HEK293 (cell line): ENCODE measurements at regions not wholly inside any gene's neighbourhood (a gene's known extent, or its start where the extent isn't known, plus 50 kb on each side); places are given as distances from the start of the nearest gene placed in this dataset.

Experiments used
- CTCF ChIA-PET: fragments of 350-600 bp; formaldehyde crosslinking; extraction: SDS; loops from one replicate; lab custom pipeline; 2021; ENCODE audit warnings: antibody characterized with exemption; lab: Yijun Ruan, JAX
- POLR2A ChIA-PET: fragments of 300-600 bp; formaldehyde crosslinking; extraction: SDS; loops from one replicate; lab custom pipeline; 2020; ENCODE audit warnings: antibody characterized with exemption, inconsistent platforms; lab: Yijun Ruan, JAX
- H3K27ac ChIP-seq: fragments of 200-500 bp; sonication (Bioruptor generic); 2 replicates; pipeline ENCODE4 v1.5.1; 2014; ENCODE audit warnings: low read depth, low read length, control low read depth, inconsistent platforms; ENCODE audit errors: extremely low read depth
- H3K36me3 ChIP-seq, 2 experiments: fragments of 200-500 bp in 1 of 2; sonication (Bioruptor generic) in 1 of 2; 1 replicate in 1 of 2; 2 replicates in 1 of 2; pipeline ENCODE4 v1.5.1; 2014 to 2017; ENCODE audit warnings: inconsistent platforms in 2 of 2, low read length in 2 of 2; ENCODE audit not compliant: control insufficient read depth in 2 of 2, insufficient read depth in 1 of 2
- H3K4me1 ChIP-seq: fragments of 200-500 bp; sonication (Bioruptor generic); 2 replicates; pipeline ENCODE4 v1.5.1; 2014; ENCODE audit warnings: mild to moderate bottlenecking, low read length, inconsistent platforms; ENCODE audit not compliant: control insufficient read depth, insufficient read depth
- H3K4me3 ChIP-seq: 2 replicates; pipeline ENCODE4 v1.5.1; 2011; ENCODE audit warnings: low read depth, mild to moderate bottlenecking, control low read depth, low read length, moderate library complexity
- H3K9me3 ChIP-seq: fragments of 200-500 bp; sonication (Bioruptor generic); 2 replicates; pipeline ENCODE4 v1.5.1; 2014; ENCODE audit warnings: low read depth, low read length, inconsistent platforms; ENCODE audit not compliant: control insufficient read depth, insufficient read depth
- GLIS1 ChIP-seq: fragments of 450-650 bp; formaldehyde crosslinking; IDR thresholded peaks from 2 replicates; pipeline ENCODE4 v1.5.1; 2016; ENCODE audit warnings: missing biosample characterization, missing genetic modification characterization
- HOXA7 ChIP-seq: sonication (generic); formaldehyde crosslinking; IDR thresholded peaks from 2 replicates; pipeline ENCODE4 v1.8.1; 2022; ENCODE audit warnings: missing genetic modification reagents, borderline replicate concordance
- KLF7 ChIP-seq: fragments of 450-650 bp; formaldehyde crosslinking; IDR thresholded peaks from 2 replicates; pipeline ENCODE4 v1.5.1; 2016; ENCODE audit warnings: missing biosample characterization, missing genetic modification characterization, borderline replicate concordance
- KLF9 ChIP-seq: fragments of 450-650 bp; formaldehyde crosslinking; IDR thresholded peaks from 2 replicates; pipeline ENCODE4 v1.5.1; 2016; ENCODE audit warnings: missing biosample characterization, missing genetic modification characterization, low read depth
- OVOL3 ChIP-seq: fragments of 450-650 bp; formaldehyde crosslinking; IDR thresholded peaks from 2 replicates; pipeline ENCODE4 v1.5.1; 2016; ENCODE audit warnings: missing biosample characterization, missing genetic modification characterization
- REST ChIP-seq: fragments of 450-650 bp; formaldehyde crosslinking; IDR thresholded peaks from 2 replicates; pipeline ENCODE4 v1.5.1; 2016; ENCODE audit warnings: missing biosample characterization, missing genetic modification characterization
- SALL2 ChIP-seq: fragments of 450-650 bp; formaldehyde crosslinking; IDR thresholded peaks from 2 replicates; pipeline ENCODE4 v1.5.0; 2017; ENCODE audit warnings: missing biosample characterization, mild to moderate bottlenecking, missing genetic modification characterization, borderline replicate concordance
- SP2 ChIP-seq: fragments of 450-650 bp; formaldehyde crosslinking; IDR thresholded peaks from 2 replicates; pipeline ENCODE4 v1.5.1; 2016; ENCODE audit warnings: missing biosample characterization, missing genetic modification characterization
- SP7 ChIP-seq: fragments of 450-650 bp; formaldehyde crosslinking; IDR thresholded peaks from 2 replicates; pipeline ENCODE4 v1.5.1; 2016; ENCODE audit warnings: missing biosample characterization, missing genetic modification characterization
- YY2 ChIP-seq: fragments of 450-650 bp; formaldehyde crosslinking; IDR thresholded peaks from 2 replicates; pipeline ENCODE4 v1.5.1; 2016; ENCODE audit warnings: missing biosample characterization, missing genetic modification characterization
- ZNF132 ChIP-seq: fragments of 450-650 bp; formaldehyde crosslinking; IDR thresholded peaks from 2 replicates; pipeline ENCODE4 v1.5.1; 2017; ENCODE audit warnings: missing biosample characterization, missing genetic modification characterization, borderline replicate concordance
- ZNF133 ChIP-seq: fragments of 450-650 bp; formaldehyde crosslinking; IDR thresholded peaks from 2 replicates; pipeline ENCODE4 v1.5.1; 2016; ENCODE audit warnings: missing biosample characterization, missing genetic modification characterization
- ZNF146 ChIP-seq: fragments of 450-650 bp; formaldehyde crosslinking; IDR thresholded peaks from 2 replicates; pipeline ENCODE4 v1.5.1; 2016; ENCODE audit warnings: missing biosample characterization, missing genetic modification characterization
- ZNF155 ChIP-seq: fragments of 450-650 bp; formaldehyde crosslinking; IDR thresholded peaks from 2 replicates; pipeline ENCODE4 v1.5.1; 2016; ENCODE audit warnings: missing biosample characterization, missing genetic modification characterization
- ZNF280D ChIP-seq: fragments of 450-650 bp; formaldehyde crosslinking; IDR thresholded peaks from 2 replicates; pipeline ENCODE4 v1.5.1; 2016; ENCODE audit warnings: missing biosample characterization, missing genetic modification characterization
- ZNF341 ChIP-seq: fragments of 450-650 bp; formaldehyde crosslinking; IDR thresholded peaks from 2 replicates; pipeline ENCODE4; 2016; ENCODE audit warnings: low read depth, missing biosample characterization, missing genetic modification characterization
- ZNF518A ChIP-seq: fragments of 450-650 bp; formaldehyde crosslinking; conservative IDR thresholded peaks from 2 replicates; pipeline ENCODE4 v1.5.1; 2016; ENCODE audit warnings: low read depth, missing biosample characterization, missing genetic modification characterization
- ZNF530 ChIP-seq: fragments of 450-650 bp; formaldehyde crosslinking; IDR thresholded peaks from 2 replicates; pipeline ENCODE4 v1.5.1; 2016; ENCODE audit warnings: low read depth, missing biosample characterization, missing genetic modification characterization
- ZNF777 ChIP-seq: fragments of 450-650 bp; formaldehyde crosslinking; IDR thresholded peaks from 2 replicates; pipeline ENCODE4 v1.5.1; 2017; ENCODE audit warnings: missing biosample characterization, missing genetic modification characterization, borderline replicate concordance
- ZNF837 ChIP-seq: fragments of 450-650 bp; formaldehyde crosslinking; IDR thresholded peaks from 2 replicates; pipeline ENCODE4 v1.5.1; 2016; ENCODE audit warnings: missing biosample characterization, missing genetic modification characterization
- ZSCAN16 ChIP-seq: fragments of 450-650 bp; formaldehyde crosslinking; IDR thresholded peaks from 2 replicates; pipeline ENCODE4 v1.5.1; 2016; ENCODE audit warnings: missing biosample characterization, missing genetic modification characterization
- ZSCAN30 ChIP-seq: fragments of 450-650 bp; IDR thresholded peaks from 2 replicates; pipeline ENCODE4 v1.5.1; 2018; ENCODE audit warnings: missing biosample characterization, mild to moderate bottlenecking, missing genetic modification characterization, moderate library complexity
- TF ChIP-seq, protein P1 (sequence below): fragments of 450-650 bp; IDR thresholded peaks from 2 replicates; pipeline ENCODE4 v1.5.1; 2018; ENCODE audit warnings: missing biosample characterization, mild to moderate bottlenecking, missing genetic modification characterization

DNA sequence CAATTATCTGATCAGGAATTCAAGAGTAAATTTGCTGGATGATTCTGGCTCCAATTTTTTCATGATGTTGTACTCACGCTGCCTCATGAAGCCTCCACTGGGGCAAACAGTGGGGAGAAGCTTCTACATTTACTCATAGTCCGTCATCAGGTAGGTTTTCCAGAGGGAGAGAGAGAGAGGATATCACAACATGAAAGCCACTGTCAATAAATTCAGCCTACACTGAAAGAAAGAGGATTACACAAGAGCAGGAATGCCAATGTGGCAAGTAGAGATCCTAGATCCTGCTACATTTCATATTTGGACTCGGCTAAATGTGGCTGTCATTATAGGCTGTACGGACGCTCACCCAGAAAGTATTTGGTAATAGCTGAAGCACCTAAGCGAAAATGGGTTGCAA is 819.9 kb downstream of the BRINP3 start:
- no peak for TF ChIP-seq SP7 (tag by site-specific recombination)
- no peak for TF ChIP-seq ZNF777 (tag by site-specific recombination)
- TF ChIP-seq GLIS1 (tag by site-specific recombination) = no peak
- no peak for TF ChIP-seq ZNF341 (tag by site-specific recombination)
- no peak for TF ChIP-seq SALL2
- TF ChIP-seq, all 188 proteins: peak for 0
- Histone ChIP-seq H3K4me1 (no peaks in the 10 kb centered on the region), H3K4me3 (no peak overlapping the region), H3K36me3 (no peaks in the 10 kb centered on the region), H3K27ac (no peak overlapping the region), H3K9me3 (no peaks in the 10 kb centered on the region)
- ChIA-PET POLR2A (no interaction called here), CTCF (interaction anchor here (1.3 kb wide), 1 partner anchor 20 kb away, joined by 3 read pairs; no protein-coding TSS in a partner anchor)

- POLR2A ChIA-PET = no interaction called here
- H3K27ac ChIP-seq = no peak overlapping the region
- no peak overlapping the region for H3K4me3 ChIP-seq
- no peaks in the 10 kb centered on the region for H3K9me3 ChIP-seq
- CTCF ChIA-PET = interaction anchor here (1.1 to 1.3 kb wide), 2 partner anchors 19 to 37 kb away, joined by 3 read pairs; no protein-coding TSS in a partner anchor
- no peaks in the 10 kb centered on the region for H3K4me1 ChIP-seq
- no peaks in the 10 kb centered on the region for H3K36me3 ChIP-seq
- TF ChIP-seq SP2 (tag by site-specific recombination) (no peak), KLF9 (no peak), ZNF530 (tag by site-specific recombination) (no peak), HOXA7 (CRISPR knock-in tag) (no peak), ZSCAN16 (tag by site-specific recombination) (no peak), ZNF155 (tag by site-specific recombination) (no peak), ZNF518A (tag by site-specific recombination) (no peak), YY2 (no peak), ZSCAN30 (no peak), ZNF133 (tag by site-specific recombination) (no peak), ZNF837 (tag by site-specific recombination) (no peak), ZNF132 (tag by site-specific recombination) (no peak), OVOL3 (no peak), ZNF146 (tag by site-specific recombination) (no peak), REST (tag by site-specific recombination) (no peak), KLF7 (tag by site-specific recombination) (no peak), ZNF280D (tag by site-specific recombination) (no peak)
- TF ChIP-seq, protein P1, sequence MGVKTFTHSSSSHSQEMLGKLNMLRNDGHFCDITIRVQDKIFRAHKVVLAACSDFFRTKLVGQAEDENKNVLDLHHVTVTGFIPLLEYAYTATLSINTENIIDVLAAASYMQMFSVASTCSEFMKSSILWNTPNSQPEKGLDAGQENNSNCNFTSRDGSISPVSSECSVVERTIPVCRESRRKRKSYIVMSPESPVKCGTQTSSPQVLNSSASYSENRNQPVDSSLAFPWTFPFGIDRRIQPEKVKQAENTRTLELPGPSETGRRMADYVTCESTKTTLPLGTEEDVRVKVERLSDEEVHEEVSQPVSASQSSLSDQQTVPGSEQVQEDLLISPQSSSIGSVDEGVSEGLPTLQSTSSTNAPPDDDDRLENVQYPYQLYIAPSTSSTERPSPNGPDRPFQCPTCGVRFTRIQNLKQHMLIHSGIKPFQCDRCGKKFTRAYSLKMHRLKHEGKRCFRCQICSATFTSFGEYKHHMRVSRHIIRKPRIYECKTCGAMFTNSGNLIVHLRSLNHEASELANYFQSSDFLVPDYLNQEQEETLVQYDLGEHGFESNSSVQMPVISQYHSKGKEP = no peak
Measured at GRCh38 chr1:189658381-189658780, 819.3 kb downstream of the BRINP3 start.
